ENCODE measurements at regions not wholly inside any gene's neighbourhood (a gene's known extent, or its start where the extent isn't known, plus 50 kb on each side); places are given as distances from the start of the nearest gene placed in this dataset.

DNA sequence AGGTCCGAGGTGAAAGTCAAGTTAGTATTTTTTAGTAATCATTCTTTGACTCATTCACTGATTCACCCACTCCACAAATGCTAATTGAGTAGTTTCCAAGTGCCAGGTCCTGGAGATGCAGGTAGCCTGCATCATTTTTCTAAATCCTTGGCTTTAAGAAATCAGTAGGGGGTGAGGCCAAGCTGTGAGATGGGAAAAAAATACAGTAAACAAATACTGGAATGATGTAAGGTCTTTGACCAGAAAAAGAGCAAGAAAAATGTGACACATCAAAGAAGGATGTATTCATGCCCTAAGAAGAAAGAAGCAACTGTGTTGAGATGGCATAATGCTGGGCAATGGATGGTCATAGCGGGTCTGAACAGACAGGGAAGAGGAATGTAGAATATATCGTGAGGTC, 1386.6 kb downstream of the PCDH7 start:
- H3K4me3 ChIP-seq (ENCODE audit: low read depth, low read length) = no peak overlapping the region
- DNase-seq (ENCODE audit: low read depth, low spot score) = no peak
- TF ChIP-seq, protein P1, sequence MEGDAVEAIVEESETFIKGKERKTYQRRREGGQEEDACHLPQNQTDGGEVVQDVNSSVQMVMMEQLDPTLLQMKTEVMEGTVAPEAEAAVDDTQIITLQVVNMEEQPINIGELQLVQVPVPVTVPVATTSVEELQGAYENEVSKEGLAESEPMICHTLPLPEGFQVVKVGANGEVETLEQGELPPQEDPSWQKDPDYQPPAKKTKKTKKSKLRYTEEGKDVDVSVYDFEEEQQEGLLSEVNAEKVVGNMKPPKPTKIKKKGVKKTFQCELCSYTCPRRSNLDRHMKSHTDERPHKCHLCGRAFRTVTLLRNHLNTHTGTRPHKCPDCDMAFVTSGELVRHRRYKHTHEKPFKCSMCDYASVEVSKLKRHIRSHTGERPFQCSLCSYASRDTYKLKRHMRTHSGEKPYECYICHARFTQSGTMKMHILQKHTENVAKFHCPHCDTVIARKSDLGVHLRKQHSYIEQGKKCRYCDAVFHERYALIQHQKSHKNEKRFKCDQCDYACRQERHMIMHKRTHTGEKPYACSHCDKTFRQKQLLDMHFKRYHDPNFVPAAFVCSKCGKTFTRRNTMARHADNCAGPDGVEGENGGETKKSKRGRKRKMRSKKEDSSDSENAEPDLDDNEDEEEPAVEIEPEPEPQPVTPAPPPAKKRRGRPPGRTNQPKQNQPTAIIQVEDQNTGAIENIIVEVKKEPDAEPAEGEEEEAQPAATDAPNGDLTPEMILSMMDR (IDR thresholded peaks at IDR 0.05; ENCODE audit: insufficient read depth, low read length, missing control alignments) = no peak
- POLR2A ChIA-PET = no interaction called here
- CTCF ChIA-PET = no interaction called here

GRCh38 chr4:32112891-32113290, 1392.7 kb downstream of the PCDH7 start:
- TF ChIP-seq, protein P1 (IDR thresholded peaks at IDR 0.05; ENCODE audit: insufficient read depth, low read length, missing control alignments) = no peak
- ChIA-PET POLR2A (no interaction called here), CTCF (no interaction called here)
- no peak for DNase-seq (ENCODE audit: low read depth, low spot score)
- no peak overlapping the region for H3K4me3 ChIP-seq (ENCODE audit: low read depth, low read length)

DNA sequence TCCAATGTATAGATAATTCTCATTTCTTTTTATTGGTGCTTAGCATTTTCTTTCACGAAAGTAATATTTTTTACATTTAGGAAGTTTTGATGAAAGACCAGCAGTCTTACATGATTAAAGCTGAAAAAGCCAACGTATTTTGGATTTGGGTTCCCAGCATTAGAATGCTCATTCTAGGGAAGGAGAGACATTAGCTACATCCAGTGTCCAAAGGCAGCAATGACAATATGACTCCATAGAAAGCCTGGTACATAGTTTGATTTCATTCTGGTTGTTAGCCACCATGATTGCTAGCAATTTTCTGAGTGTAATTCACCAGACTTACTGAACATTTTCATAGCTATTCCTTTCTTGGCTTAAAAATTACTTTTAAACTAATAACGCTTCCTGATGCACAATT, 1397.5 kb downstream of the PCDH7 start:
- no peak for DNase-seq (ENCODE audit: low read depth, low spot score)
- CTCF ChIA-PET = no interaction called here
- TF ChIP-seq, protein P1 (IDR thresholded peaks at IDR 0.05; ENCODE audit: insufficient read depth, low read length, missing control alignments) = no peak
- POLR2A ChIA-PET = no interaction called here
- H3K4me3 ChIP-seq (ENCODE audit: low read depth, low read length) = no peak overlapping the region

GRCh38 chr4:32119907-32120306, 1399.7 kb downstream of the PCDH7 start:
- ChIA-PET POLR2A (no interaction called here), CTCF (no interaction called here)
- TF ChIP-seq, protein P1 (IDR thresholded peaks at IDR 0.05; ENCODE audit: insufficient read depth, low read length, missing control alignments) = no peak
- no peak overlapping the region for H3K4me3 ChIP-seq (ENCODE audit: low read depth, low read length)
- no peak for DNase-seq (ENCODE audit: low read depth, low spot score)

- no peak overlapping the region for H3K4me3 ChIP-seq (ENCODE audit: low read depth, low read length)
- TF ChIP-seq, protein P1 (IDR thresholded peaks at IDR 0.05; ENCODE audit: insufficient read depth, low read length, missing control alignments) = no peak
- DNase-seq (ENCODE audit: low read depth, low spot score) = no peak
- ChIA-PET POLR2A (no interaction called here), CTCF (no interaction called here)
Measured at GRCh38 chr4:32128549-32128948, 1408.4 kb downstream of the PCDH7 start.

GRCh38 chr4:32129967-32130366, 1409.8 kb downstream of the PCDH7 start:
- TF ChIP-seq, protein P1 (IDR thresholded peaks at IDR 0.05; ENCODE audit: insufficient read depth, low read length, missing control alignments) = no peak
- DNase-seq (ENCODE audit: low read depth, low spot score) = no peak
- ChIA-PET POLR2A (no interaction called here), CTCF (no interaction called here)
- no peak overlapping the region for H3K4me3 ChIP-seq (ENCODE audit: low read depth, low read length)
